NCI-H2227 treated with DMSO at 0.1 percent for 48 hours (cell line): ENCODE measurements at regions not wholly inside any gene's neighbourhood (a gene's known extent, or its start where the extent isn't known, plus 50 kb on each side); places are given as distances from the start of the nearest gene placed in this dataset.

Experiments used
- DNase-seq: peaks from one replicate; lab custom pipeline; 2025; lab: John Stamatoyannopoulos, UW

GRCh38 chr22:49259839-49260615 is 567.6 kb downstream of the BRD1 start:
- no peak for DNase-seq

GRCh38 chr22:49258107-49259010 is 569.3 kb downstream of the BRD1 start:
- no peak for DNase-seq

GRCh38 chr22:49257551-49257961 is 570.1 kb downstream of the BRD1 start:
- DNase-seq, result no peak

GRCh38 chr22:49255741-49256318 is 571.8 kb downstream of the BRD1 start:
- no peak for DNase-seq

GRCh38 chr22:49255154-49255553 is 572.5 kb downstream of the BRD1 start:
- no peak for DNase-seq

- no peak for DNase-seq
These were observed 574.0 kb downstream of the BRD1 start for GRCh38 chr22:49253656-49254055.

GRCh38 chr22:49251371-49251770 is 576.3 kb downstream of the BRD1 start:
- no peak for DNase-seq

- DNase-seq, result no peak
These were observed 580.3 kb downstream of the BRD1 start for GRCh38 chr22:49247194-49247924.

GRCh38 chr22:49244466-49245420 is 582.9 kb downstream of the BRD1 start:
- no peak for DNase-seq

- no peak for DNase-seq
These were observed 583.7 kb downstream of the BRD1 start for GRCh38 chr22:49243965-49244364.

- no peak for DNase-seq
These were observed 584.3 kb downstream of the BRD1 start for GRCh38 chr22:49243335-49243734.

- DNase-seq, result no peak
These were observed 585.2 kb downstream of the BRD1 start for GRCh38 chr22:49242480-49242879.

GRCh38 chr22:49241174-49241851 is 586.4 kb downstream of the BRD1 start:
- no peak for DNase-seq

GRCh38 chr22:49240472-49240871 is 587.2 kb downstream of the BRD1 start:
- no peak for DNase-seq

GRCh38 chr22:49240016-49240380 is 587.7 kb downstream of the BRD1 start:
- DNase-seq, result no peak

- DNase-seq, result no peak
These were observed 588.2 kb downstream of the BRD1 start for GRCh38 chr22:49239264-49240015.

- DNase-seq, result no peak
These were observed 589.2 kb downstream of the BRD1 start for GRCh38 chr22:49238181-49239141.

GRCh38 chr22:49237703-49238102 is 590.0 kb downstream of the BRD1 start:
- DNase-seq, result no peak
